GM13977 (cell line): ENCODE measurements at regions not wholly inside any gene's neighbourhood (a gene's known extent, or its start where the extent isn't known, plus 50 kb on each side); places are given as distances from the start of the nearest gene placed in this dataset.

Source experiments
- DNase-seq: peaks from one replicate; pipeline ENCODE4 v3.0.0; 2012; ENCODE audit warnings: low spot score
- in situ Hi-C: fragments of 300-500 bp; cut with MboI; formaldehyde crosslinking; loops from one replicate; pipeline ENCODE4 v1.12.0; 2022; ENCODE audit warnings: low sequenced_read_pairs, low pct_unique_long_range_greater_than_20kb, mixed read lengths, inconsistent platforms; ENCODE audit not compliant: unreplicated experiment
- TF ChIP-seq, protein P1 (sequence below): IDR thresholded peaks from 2 replicates; pipeline ENCODE4 v1.5.1; 2012; ENCODE audit warnings: mild to moderate bottlenecking, control low read depth; ENCODE audit not compliant: insufficient read depth; ENCODE audit errors: extremely low read depth, missing control alignments

DNA sequence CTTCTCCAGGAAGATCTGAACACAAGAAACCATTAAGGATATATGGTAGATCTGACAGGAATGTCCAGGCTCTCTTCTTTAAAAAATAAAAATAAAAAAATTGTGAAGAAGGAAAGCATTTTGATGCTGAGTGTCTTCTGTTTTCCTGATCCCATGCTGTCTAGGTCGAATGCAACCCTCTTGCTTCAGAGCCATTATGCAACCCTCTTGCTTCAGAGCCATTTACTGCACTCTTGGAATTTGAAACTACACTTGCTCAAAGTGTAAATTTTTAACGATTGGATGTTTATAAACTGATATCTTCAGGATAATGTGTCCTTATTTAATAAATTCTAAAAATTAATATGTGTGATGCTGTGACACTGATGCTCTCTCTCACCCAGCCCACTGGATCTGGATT is 505.1 kb downstream of the DNAH5 start:
- TF ChIP-seq, protein P1, sequence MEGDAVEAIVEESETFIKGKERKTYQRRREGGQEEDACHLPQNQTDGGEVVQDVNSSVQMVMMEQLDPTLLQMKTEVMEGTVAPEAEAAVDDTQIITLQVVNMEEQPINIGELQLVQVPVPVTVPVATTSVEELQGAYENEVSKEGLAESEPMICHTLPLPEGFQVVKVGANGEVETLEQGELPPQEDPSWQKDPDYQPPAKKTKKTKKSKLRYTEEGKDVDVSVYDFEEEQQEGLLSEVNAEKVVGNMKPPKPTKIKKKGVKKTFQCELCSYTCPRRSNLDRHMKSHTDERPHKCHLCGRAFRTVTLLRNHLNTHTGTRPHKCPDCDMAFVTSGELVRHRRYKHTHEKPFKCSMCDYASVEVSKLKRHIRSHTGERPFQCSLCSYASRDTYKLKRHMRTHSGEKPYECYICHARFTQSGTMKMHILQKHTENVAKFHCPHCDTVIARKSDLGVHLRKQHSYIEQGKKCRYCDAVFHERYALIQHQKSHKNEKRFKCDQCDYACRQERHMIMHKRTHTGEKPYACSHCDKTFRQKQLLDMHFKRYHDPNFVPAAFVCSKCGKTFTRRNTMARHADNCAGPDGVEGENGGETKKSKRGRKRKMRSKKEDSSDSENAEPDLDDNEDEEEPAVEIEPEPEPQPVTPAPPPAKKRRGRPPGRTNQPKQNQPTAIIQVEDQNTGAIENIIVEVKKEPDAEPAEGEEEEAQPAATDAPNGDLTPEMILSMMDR: no peak
- in situ Hi-C loops: no loop called here
- DNase-seq: no peak

DNA sequence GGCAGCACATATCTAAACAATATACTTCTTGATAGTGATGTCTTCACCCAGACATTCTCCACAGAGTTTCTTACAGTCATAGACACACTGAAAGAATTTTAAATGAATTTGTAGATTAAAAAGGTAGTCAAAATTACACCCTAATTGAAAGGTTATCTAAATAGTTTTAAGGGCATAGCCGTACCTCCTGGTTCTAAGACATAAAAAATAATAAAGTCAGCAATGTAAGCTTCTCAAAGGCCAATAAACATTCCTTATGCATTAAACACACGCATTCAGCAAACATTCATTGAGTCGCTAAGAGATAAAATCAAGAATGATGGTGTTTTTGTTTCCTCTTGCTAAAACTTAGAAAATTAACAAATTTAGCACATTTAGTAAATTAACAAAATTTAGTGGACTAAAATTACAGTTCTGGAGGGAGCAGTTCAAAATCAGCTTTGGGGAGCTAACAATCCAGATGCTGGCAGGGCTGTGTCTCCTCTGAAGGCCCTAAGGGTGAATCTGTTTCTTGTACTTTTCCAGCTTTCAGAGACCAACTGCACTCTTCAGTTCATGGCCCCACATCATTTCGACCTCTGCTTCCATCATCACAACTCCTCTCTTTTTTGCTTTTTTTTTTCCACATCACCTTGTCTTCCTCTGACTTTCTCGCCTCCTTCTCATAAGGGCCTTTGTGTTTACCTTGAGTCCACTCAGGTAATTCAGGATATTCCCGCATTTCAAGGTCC is 516.5 kb downstream of the DNAH5 start:
- DNase-seq: no peak
- TF ChIP-seq, protein P1: no peak
- in situ Hi-C loops: no loop called here

DNA sequence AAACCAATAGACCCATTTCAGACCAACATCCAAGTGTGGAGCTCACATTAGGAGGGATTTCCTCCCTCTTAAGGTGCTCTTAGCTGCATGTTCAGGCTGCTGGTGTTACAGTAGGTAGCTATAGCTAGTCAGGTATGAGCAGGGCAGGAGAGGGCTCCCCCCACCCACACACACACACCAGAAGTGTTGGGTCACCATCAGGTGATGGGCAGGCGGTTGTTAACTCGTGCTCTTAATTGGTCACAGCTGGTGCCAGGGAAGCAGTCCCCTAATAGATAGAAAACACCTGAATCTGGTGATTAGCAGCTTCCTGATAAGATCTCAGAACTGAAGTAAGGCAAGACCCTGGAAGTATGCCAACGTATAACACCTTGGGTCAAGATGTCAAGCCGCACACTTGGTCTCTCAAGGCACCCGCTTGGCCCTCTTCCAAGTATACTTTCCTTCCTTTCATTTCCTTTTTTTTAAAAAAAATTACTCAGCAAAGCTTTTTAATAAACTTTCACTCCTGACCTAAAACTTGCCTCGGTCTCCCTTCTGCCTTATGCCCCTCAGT is 532.4 kb downstream of the DNAH5 start:
- in situ Hi-C loops: no loop called here
- DNase-seq: no peak

DNA sequence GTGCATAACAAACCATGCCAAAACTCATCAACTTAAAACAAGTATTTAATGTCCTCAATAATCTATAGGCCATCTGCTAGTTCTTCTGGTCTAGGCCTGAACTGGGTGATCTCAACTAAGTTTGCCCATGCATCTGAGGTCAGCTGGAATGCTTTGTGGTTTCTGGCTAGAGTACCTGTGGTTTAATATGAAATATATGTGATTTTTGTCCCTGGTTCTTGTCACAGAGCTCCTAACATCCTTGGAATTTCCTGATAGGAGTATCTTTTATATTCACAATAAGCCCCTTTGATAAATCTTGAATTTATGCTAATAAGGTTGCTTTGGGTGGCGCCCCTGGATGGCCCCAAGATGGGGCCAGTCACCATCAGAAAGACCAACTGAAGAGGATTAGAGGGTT is 535.9 kb downstream of the DNAH5 start:
- TF ChIP-seq, protein P1: no peak
- in situ Hi-C loops: no loop called here
- no peak for DNase-seq

More for the DNA sequence above, 532.4 kb downstream of the DNAH5 start:
- TF ChIP-seq, protein P1: no peak

DNA sequence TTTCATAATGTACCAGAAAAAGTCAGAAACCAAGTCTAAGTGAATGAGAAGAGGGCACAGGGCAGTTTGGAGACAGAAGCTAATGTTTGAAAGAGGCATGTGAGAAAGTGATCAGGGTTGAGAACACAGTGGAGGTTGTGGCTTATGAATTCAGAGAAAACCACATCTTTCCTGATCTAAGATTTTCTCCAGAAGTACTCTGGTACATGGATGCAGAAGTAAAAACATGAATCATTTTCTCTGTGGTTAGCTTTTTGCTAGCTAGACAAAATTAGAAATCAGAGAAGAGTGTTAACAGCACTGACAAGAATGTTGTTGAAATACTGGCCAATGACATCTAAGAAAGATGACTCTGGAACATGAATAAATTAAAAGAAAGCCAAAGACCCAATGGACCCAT is 541.1 kb downstream of the DNAH5 start:
- in situ Hi-C loops: no loop called here
- DNase-seq: no peak
- TF ChIP-seq, protein P1: no peak

DNA sequence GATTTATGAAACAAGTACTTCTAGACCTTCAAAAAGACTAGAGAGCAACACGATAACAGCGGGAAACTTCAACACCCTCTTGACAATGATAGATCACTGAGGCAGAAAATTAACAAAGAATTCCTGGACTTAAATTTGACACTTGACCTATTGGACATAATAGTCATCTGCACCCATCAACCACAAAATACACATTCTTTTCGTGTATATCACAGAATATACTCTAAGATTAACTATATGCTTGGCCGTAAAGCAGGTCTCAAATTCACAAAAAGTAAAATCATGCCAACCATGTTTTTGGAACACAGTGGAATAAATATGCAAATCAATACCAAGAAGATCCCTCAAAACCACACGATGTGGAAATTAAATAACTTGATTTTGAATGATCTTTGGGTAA is 559.4 kb downstream of the DNAH5 start:
- TF ChIP-seq, protein P1: no peak
- in situ Hi-C loops: no loop called here

More for the DNA sequence above, 559.4 kb downstream of the DNAH5 start:
- DNase-seq: no peak
